ENCODE measurements at regions not wholly inside any gene's neighbourhood (a gene's known extent, or its start where the extent isn't known, plus 50 kb on each side); places are given as distances from the start of the nearest gene placed in this dataset.

DNA sequence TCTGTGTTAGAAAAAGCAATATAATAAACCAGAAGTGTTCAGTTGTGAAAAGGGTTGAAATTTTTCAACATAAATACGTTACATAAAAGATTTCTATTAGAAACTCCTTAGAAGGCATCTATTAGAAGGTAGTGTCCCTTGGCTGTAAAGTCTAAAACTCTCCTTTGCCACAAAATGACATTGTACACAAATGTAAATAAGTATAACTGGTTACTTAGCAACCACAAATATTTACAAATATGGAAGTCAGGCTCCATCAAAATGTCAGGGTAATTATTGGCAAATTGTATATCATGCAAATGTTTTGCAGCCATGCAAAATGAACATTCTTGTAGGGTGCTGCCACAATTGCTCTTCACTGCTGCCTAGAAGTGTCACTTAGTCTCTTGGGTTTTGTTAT is 419.1 kb upstream of the CDIN1 start:
- TF ChIP-seq, protein P1, sequence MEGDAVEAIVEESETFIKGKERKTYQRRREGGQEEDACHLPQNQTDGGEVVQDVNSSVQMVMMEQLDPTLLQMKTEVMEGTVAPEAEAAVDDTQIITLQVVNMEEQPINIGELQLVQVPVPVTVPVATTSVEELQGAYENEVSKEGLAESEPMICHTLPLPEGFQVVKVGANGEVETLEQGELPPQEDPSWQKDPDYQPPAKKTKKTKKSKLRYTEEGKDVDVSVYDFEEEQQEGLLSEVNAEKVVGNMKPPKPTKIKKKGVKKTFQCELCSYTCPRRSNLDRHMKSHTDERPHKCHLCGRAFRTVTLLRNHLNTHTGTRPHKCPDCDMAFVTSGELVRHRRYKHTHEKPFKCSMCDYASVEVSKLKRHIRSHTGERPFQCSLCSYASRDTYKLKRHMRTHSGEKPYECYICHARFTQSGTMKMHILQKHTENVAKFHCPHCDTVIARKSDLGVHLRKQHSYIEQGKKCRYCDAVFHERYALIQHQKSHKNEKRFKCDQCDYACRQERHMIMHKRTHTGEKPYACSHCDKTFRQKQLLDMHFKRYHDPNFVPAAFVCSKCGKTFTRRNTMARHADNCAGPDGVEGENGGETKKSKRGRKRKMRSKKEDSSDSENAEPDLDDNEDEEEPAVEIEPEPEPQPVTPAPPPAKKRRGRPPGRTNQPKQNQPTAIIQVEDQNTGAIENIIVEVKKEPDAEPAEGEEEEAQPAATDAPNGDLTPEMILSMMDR (conservative IDR thresholded peaks at IDR 0.05) = no peak
- no peak for TF ChIP-seq ZFX (IDR thresholded peaks at IDR 0.05)

Measured in C4-2B (cell line).